ENCODE measurements at regions not wholly inside any gene's neighbourhood (a gene's known extent, or its start where the extent isn't known, plus 50 kb on each side); places are given as distances from the start of the nearest gene placed in this dataset.
"Not testable (repeated sequence)": the region's sequence is repeated elsewhere in the genome, so short reads cannot be mapped to it uniquely, and the experiment has no call there.

GRCh38 chr12:127081058-127081457 is 1185.9 kb upstream of the TMEM132C start:
- DNase-seq (ENCODE audit: low read depth) = no peak

GRCh38 chr12:127083008-127083949 is 1183.7 kb upstream of the TMEM132C start:
- DNase-seq (ENCODE audit: low read depth) = no peak

- DNase-seq (ENCODE audit: low read depth) = no peak
These were observed 1165.9 kb upstream of the TMEM132C start for GRCh38 chr12:127101076-127101475.

- no peak for DNase-seq (ENCODE audit: low read depth)
These were observed 1160.9 kb upstream of the TMEM132C start for GRCh38 chr12:127106041-127106440.

- no peak for DNase-seq (ENCODE audit: low read depth)
These were observed 1160.3 kb upstream of the TMEM132C start for GRCh38 chr12:127106697-127107096.

- DNase-seq (ENCODE audit: low read depth) = no peak
These were observed 1159.2 kb upstream of the TMEM132C start for GRCh38 chr12:127107744-127108143.

- peak; percentile 31 for DNase-seq (ENCODE audit: low read depth)
These were observed 1158.4 kb upstream of the TMEM132C start for GRCh38 chr12:127108360-127109215.

GRCh38 chr12:127113945-127114344 is 1153.0 kb upstream of the TMEM132C start:
- DNase-seq (ENCODE audit: low read depth) = no peak

- DNase-seq (ENCODE audit: low read depth) = no peak
These were observed 1151.4 kb upstream of the TMEM132C start for GRCh38 chr12:127115468-127116035.

GRCh38 chr12:127118251-127118650 is 1148.7 kb upstream of the TMEM132C start:
- DNase-seq (ENCODE audit: low read depth) = no peak

- DNase-seq (ENCODE audit: low read depth) = no peak
These were observed 1147.3 kb upstream of the TMEM132C start for GRCh38 chr12:127119600-127120140.

- no peak for DNase-seq (ENCODE audit: low read depth)
These were observed 1146.1 kb upstream of the TMEM132C start for GRCh38 chr12:127120851-127121250.

- DNase-seq (ENCODE audit: low read depth) = no peak
These were observed 1145.4 kb upstream of the TMEM132C start for GRCh38 chr12:127121494-127122084.

- DNase-seq (ENCODE audit: low read depth) = no peak
These were observed 1141.2 kb upstream of the TMEM132C start for GRCh38 chr12:127125607-127126259.

GRCh38 chr12:127126260-127126628 is 1140.7 kb upstream of the TMEM132C start:
- no peak for DNase-seq (ENCODE audit: low read depth)

- DNase-seq (ENCODE audit: low read depth) = no peak
These were observed 1139.1 kb upstream of the TMEM132C start for GRCh38 chr12:127127897-127128296.

- no peak for DNase-seq (ENCODE audit: low read depth)
These were observed 1136.4 kb upstream of the TMEM132C start for GRCh38 chr12:127130506-127131124.

GRCh38 chr12:127133675-127134335 is 1133.2 kb upstream of the TMEM132C start:
- DNase-seq (ENCODE audit: low read depth) = no peak

- DNase-seq (ENCODE audit: low read depth) = not testable (repeated sequence)
These were observed 1126.0 kb upstream of the TMEM132C start for GRCh38 chr12:127140864-127141484.

GRCh38 chr12:127143020-127143419 is 1124.0 kb upstream of the TMEM132C start:
- DNase-seq (ENCODE audit: low read depth) = no peak
